ENCODE measurements at regions not wholly inside any gene's neighbourhood (a gene's known extent, or its start where the extent isn't known, plus 50 kb on each side); places are given as distances from the start of the nearest gene placed in this dataset.

DNA sequence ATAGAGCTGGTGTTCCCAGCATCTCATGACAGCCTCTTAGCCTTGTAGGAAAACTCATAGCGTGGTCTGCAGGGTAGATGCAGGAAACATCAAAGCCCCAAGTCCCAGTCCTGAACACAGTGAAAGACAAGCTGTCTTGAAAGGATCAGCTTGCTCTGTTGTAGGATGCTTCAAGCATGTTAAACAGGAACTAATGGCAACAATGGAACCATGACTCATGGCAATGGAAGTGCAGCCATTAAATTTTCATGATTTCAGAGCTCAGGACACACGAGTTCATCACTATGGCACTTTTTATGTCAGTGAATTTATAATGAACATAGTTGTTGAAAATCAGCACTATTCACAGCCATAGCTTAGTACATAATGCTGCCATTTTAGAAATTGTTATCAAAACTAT, 367.7 kb downstream of the KIF16B start:
- no peaks in the 10 kb centered on the region for H3K9me3 ChIP-seq (ENCODE audit: control insufficient read depth, insufficient read depth, low read length)
- H3K4me3 ChIP-seq (ENCODE audit: low read depth, low read length), result no peak overlapping the region
- H3K36me3 ChIP-seq (ENCODE audit: control insufficient read depth, insufficient read depth, low read length), result no peaks in the 10 kb centered on the region
- DNase-seq (ENCODE audit: low read depth in 4 of 6, low spot score in 6 of 6), result peak in 1 of 6 donors; percentile 34
- no peaks in the 10 kb centered on the region for H3K4me1 ChIP-seq (ENCODE audit: control insufficient read depth, insufficient read depth, low read length)
- H3K27me3 ChIP-seq (ENCODE audit: control insufficient read depth, insufficient read depth, low read length), result no peaks in the 10 kb centered on the region
- WGBS (ENCODE audit: insufficient coverage), result 50% methylated on average over 1 of the region's 2 CpGs
- no peak overlapping the region for H3K27ac ChIP-seq (ENCODE audit: low read depth, low read length)

GRCh38 chr20:16203096-16203495, 370.2 kb downstream of the KIF16B start:
- H3K9me3 ChIP-seq (ENCODE audit: control insufficient read depth, insufficient read depth, low read length), result peaks cover 2% of the 10 kb centered on the region
- H3K27me3 ChIP-seq (ENCODE audit: control insufficient read depth, insufficient read depth, low read length), result no peaks in the 10 kb centered on the region
- no peak overlapping the region for H3K4me3 ChIP-seq (ENCODE audit: low read depth, low read length)
- H3K36me3 ChIP-seq (ENCODE audit: control insufficient read depth, insufficient read depth, low read length), result no peaks in the 10 kb centered on the region
- H3K27ac ChIP-seq (ENCODE audit: low read depth, low read length), result no peak overlapping the region
- DNase-seq (ENCODE audit: low read depth in 4 of 6, low spot score in 6 of 6), result peak in 1 of 6 donors; percentile 51
- no peaks in the 10 kb centered on the region for H3K4me1 ChIP-seq (ENCODE audit: control insufficient read depth, insufficient read depth, low read length)

GRCh38 chr20:16201191-16201590, 372.1 kb downstream of the KIF16B start:
- no peak for DNase-seq (ENCODE audit: low read depth in 4 of 6, low spot score in 6 of 6)
- no peak overlapping the region for H3K27ac ChIP-seq (ENCODE audit: low read depth, low read length)
- H3K4me3 ChIP-seq (ENCODE audit: low read depth, low read length), result no peak overlapping the region
- no peaks in the 10 kb centered on the region for H3K4me1 ChIP-seq (ENCODE audit: control insufficient read depth, insufficient read depth, low read length)
- H3K27me3 ChIP-seq (ENCODE audit: control insufficient read depth, insufficient read depth, low read length), result no peaks in the 10 kb centered on the region
- H3K9me3 ChIP-seq (ENCODE audit: control insufficient read depth, insufficient read depth, low read length), result peaks cover 2% of the 10 kb centered on the region
- no peaks in the 10 kb centered on the region for H3K36me3 ChIP-seq (ENCODE audit: control insufficient read depth, insufficient read depth, low read length)
- WGBS (ENCODE audit: insufficient coverage), result 94% methylated on average over 4 of the region's 4 CpGs

- H3K4me3 ChIP-seq (ENCODE audit: low read depth, low read length), result no peak overlapping the region
- no peak overlapping the region for H3K27ac ChIP-seq (ENCODE audit: low read depth, low read length)
- DNase-seq (ENCODE audit: low read depth in 4 of 6, low spot score in 6 of 6), result peak in 1 of 6 donors; percentile 69
- peaks cover 2% of the 10 kb centered on the region for H3K9me3 ChIP-seq (ENCODE audit: control insufficient read depth, insufficient read depth, low read length)
- WGBS (ENCODE audit: insufficient coverage), result 100% methylated on average over 1 of the region's 2 CpGs
- no peaks in the 10 kb centered on the region for H3K4me1 ChIP-seq (ENCODE audit: control insufficient read depth, insufficient read depth, low read length)
- no peaks in the 10 kb centered on the region for H3K27me3 ChIP-seq (ENCODE audit: control insufficient read depth, insufficient read depth, low read length)
- H3K36me3 ChIP-seq (ENCODE audit: control insufficient read depth, insufficient read depth, low read length), result no peaks in the 10 kb centered on the region
Observed at GRCh38 chr20:16197696-16198095, 375.6 kb downstream of the KIF16B start.

DNA sequence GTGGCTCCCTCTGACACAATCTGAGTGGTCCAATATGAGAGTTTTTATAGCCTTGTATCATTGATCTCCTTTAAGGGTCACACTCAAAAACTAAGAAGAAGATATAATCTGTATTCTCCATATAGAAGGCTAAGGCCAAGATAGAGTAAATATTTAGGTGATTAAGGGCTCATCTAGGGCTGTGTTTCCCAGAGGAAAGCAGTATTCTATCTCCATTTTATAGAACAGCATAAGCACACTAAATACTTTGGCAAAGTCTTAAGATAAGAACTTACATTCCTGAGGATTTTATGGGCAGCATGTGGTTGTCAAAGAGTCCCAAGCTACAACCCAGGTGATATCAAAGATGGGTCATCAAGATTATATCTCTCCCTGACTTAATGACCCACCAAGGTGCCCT, 377.6 kb downstream of the KIF16B start:
- Histone ChIP-seq H3K4me1 (ENCODE audit: control insufficient read depth, insufficient read depth, low read length) (no peaks in the 10 kb centered on the region), H3K36me3 (ENCODE audit: control insufficient read depth, insufficient read depth, low read length) (no peaks in the 10 kb centered on the region), H3K27me3 (ENCODE audit: control insufficient read depth, insufficient read depth, low read length) (no peaks in the 10 kb centered on the region), H3K27ac (ENCODE audit: low read depth, low read length) (no peak overlapping the region), H3K4me3 (ENCODE audit: low read depth, low read length) (no peak overlapping the region), H3K9me3 (ENCODE audit: control insufficient read depth, insufficient read depth, low read length) (peaks cover 2% of the 10 kb centered on the region)
- DNase-seq (ENCODE audit: low read depth in 4 of 6, low spot score in 6 of 6), result no peak

DNA sequence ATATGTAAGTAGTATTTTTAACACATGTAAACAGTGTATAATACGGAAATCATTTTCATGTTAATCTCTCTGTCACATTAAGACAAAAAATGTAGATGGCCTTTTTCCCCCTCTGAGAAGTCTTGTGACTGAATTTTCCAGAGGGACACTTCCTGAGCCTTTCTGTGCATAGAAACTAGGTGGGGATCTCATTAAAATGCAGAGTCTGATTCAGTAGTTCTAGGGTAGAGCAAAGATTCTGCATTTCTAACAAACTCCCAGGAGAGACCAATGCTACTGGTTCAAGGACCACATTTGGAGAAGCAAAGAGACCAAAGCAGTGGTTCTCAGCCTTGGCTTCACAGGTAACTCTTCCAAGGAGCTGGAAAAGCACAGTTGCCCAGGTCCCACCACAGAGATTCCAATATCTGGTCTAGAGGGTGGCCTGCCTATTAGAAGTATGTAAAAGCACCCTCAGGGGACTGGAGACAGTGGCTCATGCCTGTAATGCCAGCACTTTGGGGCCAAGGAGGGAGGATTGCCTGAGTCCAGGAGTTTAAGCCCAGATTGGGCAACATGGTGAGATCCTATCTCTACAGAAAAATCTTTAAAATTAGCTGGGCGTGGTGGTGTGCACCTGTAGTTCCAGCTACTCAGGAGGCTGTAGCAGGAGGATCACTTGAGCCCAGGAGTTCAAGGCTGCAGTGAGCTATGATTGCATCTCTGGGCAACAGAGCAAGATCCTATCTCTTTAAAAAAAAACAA, 378.5 kb downstream of the KIF16B start:
- H3K4me1 ChIP-seq (ENCODE audit: control insufficient read depth, insufficient read depth, low read length), result no peaks in the 10 kb centered on the region
- H3K36me3 ChIP-seq (ENCODE audit: control insufficient read depth, insufficient read depth, low read length), result no peaks in the 10 kb centered on the region
- 100% methylated on average over 1 of the region's 2 CpGs for WGBS (ENCODE audit: insufficient coverage)
- no peak overlapping the region for H3K4me3 ChIP-seq (ENCODE audit: low read depth, low read length)
- H3K27ac ChIP-seq (ENCODE audit: low read depth, low read length), result no peak overlapping the region
- no peaks in the 10 kb centered on the region for H3K27me3 ChIP-seq (ENCODE audit: control insufficient read depth, insufficient read depth, low read length)
- peaks cover 2% of the 10 kb centered on the region for H3K9me3 ChIP-seq (ENCODE audit: control insufficient read depth, insufficient read depth, low read length)
- no peak for DNase-seq (ENCODE audit: low read depth in 4 of 6, low spot score in 6 of 6)

- H3K4me3 ChIP-seq (ENCODE audit: low read depth, low read length), result no peak overlapping the region
- 83% methylated on average over 2 of the region's 2 CpGs for WGBS (ENCODE audit: insufficient coverage)
- no peaks in the 10 kb centered on the region for H3K9me3 ChIP-seq (ENCODE audit: control insufficient read depth, insufficient read depth, low read length)
- no peak for DNase-seq (ENCODE audit: low read depth in 4 of 6, low spot score in 6 of 6)
- no peaks in the 10 kb centered on the region for H3K27me3 ChIP-seq (ENCODE audit: control insufficient read depth, insufficient read depth, low read length)
- no peaks in the 10 kb centered on the region for H3K36me3 ChIP-seq (ENCODE audit: control insufficient read depth, insufficient read depth, low read length)
- no peak overlapping the region for H3K27ac ChIP-seq (ENCODE audit: low read depth, low read length)
- H3K4me1 ChIP-seq (ENCODE audit: control insufficient read depth, insufficient read depth, low read length), result no peaks in the 10 kb centered on the region
Observed at GRCh38 chr20:16191496-16191895, 381.8 kb downstream of the KIF16B start.

DNA sequence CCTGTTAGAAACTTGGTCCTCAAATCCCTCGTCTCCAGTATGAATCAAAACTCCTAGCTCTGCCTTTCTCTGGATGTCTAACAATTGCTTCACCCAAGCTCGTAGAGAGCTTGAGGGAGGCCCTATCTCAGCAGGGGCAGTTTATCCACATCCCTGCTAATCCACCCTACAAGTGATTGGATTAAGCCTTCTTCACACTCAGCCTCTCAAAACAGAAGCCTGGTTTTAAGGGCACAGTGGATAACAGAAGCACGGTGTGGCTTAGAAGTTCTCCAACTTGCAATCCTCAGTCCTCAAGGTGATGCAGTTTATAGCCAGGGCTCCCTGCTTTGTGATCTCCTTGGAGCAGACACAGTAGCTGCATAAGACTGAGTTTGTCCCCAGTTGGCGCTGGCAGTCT, 383.9 kb downstream of the KIF16B start:
- 56% methylated on average over 3 of the region's 4 CpGs for WGBS (ENCODE audit: insufficient coverage)
- no peak overlapping the region for H3K4me3 ChIP-seq (ENCODE audit: low read depth, low read length)
- H3K27me3 ChIP-seq (ENCODE audit: control insufficient read depth, insufficient read depth, low read length), result no peaks in the 10 kb centered on the region
- H3K27ac ChIP-seq (ENCODE audit: low read depth, low read length), result no peak overlapping the region
- no peaks in the 10 kb centered on the region for H3K9me3 ChIP-seq (ENCODE audit: control insufficient read depth, insufficient read depth, low read length)
- no peaks in the 10 kb centered on the region for H3K36me3 ChIP-seq (ENCODE audit: control insufficient read depth, insufficient read depth, low read length)
- DNase-seq (ENCODE audit: low read depth in 4 of 6, low spot score in 6 of 6), result no peak
- no peaks in the 10 kb centered on the region for H3K4me1 ChIP-seq (ENCODE audit: control insufficient read depth, insufficient read depth, low read length)

DNA sequence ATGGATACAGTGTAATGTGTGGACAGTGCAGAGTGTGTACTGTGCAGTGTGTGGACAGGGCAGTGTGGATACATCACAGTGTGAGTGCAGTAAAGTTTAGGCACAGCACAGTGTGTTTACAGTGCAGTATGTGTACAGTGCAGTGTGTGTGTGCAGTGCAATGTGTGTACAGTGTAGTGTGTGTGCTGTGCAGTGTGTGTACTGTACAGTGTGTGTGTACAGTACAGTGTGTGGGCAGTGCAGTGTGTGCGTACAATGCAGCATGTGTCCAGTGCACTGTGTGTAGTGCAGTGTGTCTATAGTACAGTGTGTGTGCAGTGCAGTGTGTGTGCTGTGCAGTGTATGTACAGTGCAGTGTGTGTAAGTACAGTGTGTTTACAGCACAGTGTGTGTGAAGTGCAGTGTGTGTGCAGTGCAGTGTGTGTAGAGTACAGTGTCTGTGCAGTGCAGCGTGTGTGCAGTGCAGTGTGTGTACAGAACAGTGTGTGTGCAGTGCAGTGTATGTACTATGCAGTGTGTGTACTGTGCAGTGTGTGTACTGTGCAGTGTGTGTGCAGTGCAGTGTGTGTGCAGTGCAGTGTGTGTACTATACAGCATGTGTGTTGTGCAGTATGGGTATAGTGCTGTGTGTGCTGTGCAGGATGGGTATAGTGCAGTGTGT, 385.2 kb downstream of the KIF16B start:
- no peaks in the 10 kb centered on the region for H3K36me3 ChIP-seq (ENCODE audit: control insufficient read depth, insufficient read depth, low read length)
- 93% methylated on average over 2 of the region's 2 CpGs for WGBS (ENCODE audit: insufficient coverage)
- no peak for DNase-seq (ENCODE audit: low read depth in 4 of 6, low spot score in 6 of 6)

GRCh38 chr20:16179919-16180318, 393.3 kb downstream of the KIF16B start:
- H3K27me3 ChIP-seq (ENCODE audit: control insufficient read depth, insufficient read depth, low read length), result no peaks in the 10 kb centered on the region
- H3K36me3 ChIP-seq (ENCODE audit: control insufficient read depth, insufficient read depth, low read length), result no peaks in the 10 kb centered on the region
- no peaks in the 10 kb centered on the region for H3K9me3 ChIP-seq (ENCODE audit: control insufficient read depth, insufficient read depth, low read length)
- H3K4me3 ChIP-seq (ENCODE audit: low read depth, low read length), result no peak overlapping the region
- DNase-seq (ENCODE audit: low read depth in 4 of 6, low spot score in 6 of 6), result no peak
- H3K27ac ChIP-seq (ENCODE audit: low read depth, low read length), result no peak overlapping the region
- H3K4me1 ChIP-seq (ENCODE audit: control insufficient read depth, insufficient read depth, low read length), result no peaks in the 10 kb centered on the region
- WGBS (ENCODE audit: insufficient coverage), result no CpG with 5 or more reads among the region's 3 CpGs

More for the DNA sequence above, 385.2 kb downstream of the KIF16B start:
- Histone ChIP-seq H3K4me1 (ENCODE audit: control insufficient read depth, insufficient read depth, low read length) (no peaks in the 10 kb centered on the region), H3K4me3 (ENCODE audit: low read depth, low read length) (no peak overlapping the region), H3K27ac (ENCODE audit: low read depth, low read length) (no peak overlapping the region), H3K9me3 (ENCODE audit: control insufficient read depth, insufficient read depth, low read length) (no peaks in the 10 kb centered on the region), H3K27me3 (ENCODE audit: control insufficient read depth, insufficient read depth, low read length) (no peaks in the 10 kb centered on the region)

Data from spinal cord (tissue), 9 donors.